RWPE2 (cell line): ENCODE measurements at regions not wholly inside any gene's neighbourhood (a gene's known extent, or its start where the extent isn't known, plus 50 kb on each side); places are given as distances from the start of the nearest gene placed in this dataset.

Experiments
- ATAC-seq: fragments of 200-7000 bp; cut with Tn5 transposase; 3 replicates; pipeline ENCODE4 v1.9.1; 2021; ENCODE audit warnings: low read depth
- DNase-seq: peaks from one replicate; pipeline ENCODE4 v3.0.0-alpha.2; 2020; ENCODE audit warnings: low spot score
- H3K27ac ChIP-seq: fragments of 450-650 bp; 2 replicates; pipeline ENCODE4 v1.5.1; 2017; ENCODE audit warnings: mild to moderate bottlenecking; ENCODE audit not compliant: poor library complexity, severe bottlenecking
- H3K27me3 ChIP-seq: fragments of 250-450 bp; sonication (Bioruptor Pico); 2 replicates; pipeline ENCODE4 v1.5.1; 2021; ENCODE audit warnings: mild to moderate bottlenecking, moderate library complexity; ENCODE audit not compliant: insufficient read depth, poor library complexity, severe bottlenecking
- H3K36me3 ChIP-seq: fragments of 250-450 bp; sonication (Bioruptor Pico); 2 replicates; pipeline ENCODE4 v1.5.1; 2020; ENCODE audit warnings: low read depth, mild to moderate bottlenecking, moderate library complexity
- H3K4me1 ChIP-seq: fragments of 250-450 bp; sonication (Bioruptor Pico); 2 replicates; pipeline ENCODE4 v1.5.1; 2021; ENCODE audit warnings: mild to moderate bottlenecking, moderate library complexity; ENCODE audit not compliant: insufficient read depth, poor library complexity, severe bottlenecking
- H3K4me3 ChIP-seq: fragments of 250-450 bp; sonication (Bioruptor Pico); 2 replicates; pipeline ENCODE4 v1.5.1; 2021; ENCODE audit warnings: mild to moderate bottlenecking, moderate library complexity; ENCODE audit not compliant: severe bottlenecking
- H3K9me3 ChIP-seq: fragments of 250-450 bp; sonication (Bioruptor Pico); 2 replicates; pipeline ENCODE4 v1.5.1; 2021; ENCODE audit warnings: mild to moderate bottlenecking, moderate library complexity; ENCODE audit not compliant: severe bottlenecking
- TF ChIP-seq, protein P1 (sequence below): fragments of 450-650 bp; IDR thresholded peaks from one replicate; pipeline ENCODE4 v1.5.1; 2017; ENCODE audit warnings: mild to moderate bottlenecking, moderate library complexity; ENCODE audit not compliant: poor library complexity, severe bottlenecking

DNA sequence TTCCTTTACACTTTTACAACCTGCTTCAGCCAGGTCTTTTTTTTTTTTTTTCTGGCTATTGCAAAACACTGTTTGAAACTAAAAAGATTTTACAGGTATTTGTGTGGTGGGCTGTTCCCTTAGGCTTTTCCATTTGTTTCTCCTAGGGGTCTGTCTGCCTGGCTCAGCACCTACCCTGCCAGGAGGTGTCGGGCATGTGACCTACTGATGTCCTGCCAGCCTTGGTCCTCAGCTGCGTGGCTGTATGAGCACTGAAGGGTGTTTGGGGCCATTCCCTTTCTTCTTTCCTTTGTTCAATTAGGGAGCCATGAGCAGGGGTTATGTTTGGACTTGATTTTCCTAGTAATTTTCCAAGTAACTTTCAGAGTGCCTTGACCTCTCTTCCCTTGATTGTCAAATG lies 269.2 kb upstream of the SALL1 start:
- ATAC-seq (no peak), DNase-seq (no peak)
- H3K27ac ChIP-seq = no peak overlapping the region
- TF ChIP-seq, protein P1, sequence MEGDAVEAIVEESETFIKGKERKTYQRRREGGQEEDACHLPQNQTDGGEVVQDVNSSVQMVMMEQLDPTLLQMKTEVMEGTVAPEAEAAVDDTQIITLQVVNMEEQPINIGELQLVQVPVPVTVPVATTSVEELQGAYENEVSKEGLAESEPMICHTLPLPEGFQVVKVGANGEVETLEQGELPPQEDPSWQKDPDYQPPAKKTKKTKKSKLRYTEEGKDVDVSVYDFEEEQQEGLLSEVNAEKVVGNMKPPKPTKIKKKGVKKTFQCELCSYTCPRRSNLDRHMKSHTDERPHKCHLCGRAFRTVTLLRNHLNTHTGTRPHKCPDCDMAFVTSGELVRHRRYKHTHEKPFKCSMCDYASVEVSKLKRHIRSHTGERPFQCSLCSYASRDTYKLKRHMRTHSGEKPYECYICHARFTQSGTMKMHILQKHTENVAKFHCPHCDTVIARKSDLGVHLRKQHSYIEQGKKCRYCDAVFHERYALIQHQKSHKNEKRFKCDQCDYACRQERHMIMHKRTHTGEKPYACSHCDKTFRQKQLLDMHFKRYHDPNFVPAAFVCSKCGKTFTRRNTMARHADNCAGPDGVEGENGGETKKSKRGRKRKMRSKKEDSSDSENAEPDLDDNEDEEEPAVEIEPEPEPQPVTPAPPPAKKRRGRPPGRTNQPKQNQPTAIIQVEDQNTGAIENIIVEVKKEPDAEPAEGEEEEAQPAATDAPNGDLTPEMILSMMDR = no peak
- H3K9me3 ChIP-seq = no peaks in the 10 kb centered on the region
- no peak overlapping the region for H3K4me3 ChIP-seq
- H3K36me3 ChIP-seq = no peaks in the 10 kb centered on the region
- H3K27me3 ChIP-seq = no peaks in the 10 kb centered on the region
- H3K4me1 ChIP-seq = no peaks in the 10 kb centered on the region

DNA sequence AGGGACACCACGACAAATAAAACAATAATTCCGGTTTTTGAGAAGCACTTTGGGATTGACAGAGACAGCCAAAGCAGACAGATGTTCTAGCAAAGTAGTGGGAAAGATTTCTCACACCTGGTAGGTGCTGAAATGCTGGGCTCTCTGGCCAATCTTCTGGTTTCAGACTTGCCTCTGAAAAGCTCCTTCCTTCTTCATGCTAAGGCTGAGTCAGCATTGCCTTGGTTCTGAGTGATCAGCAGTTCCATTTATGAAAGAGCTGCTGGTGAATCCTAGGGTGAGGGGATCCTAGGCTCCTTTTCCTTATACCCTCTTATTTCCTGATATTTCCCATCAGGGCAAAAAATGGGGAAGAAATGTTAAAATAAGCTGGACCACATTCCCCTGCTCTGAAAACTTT lies 268.7 kb upstream of the SALL1 start:
- Histone ChIP-seq H3K9me3 (no peaks in the 10 kb centered on the region), H3K27ac (no peak overlapping the region), H3K4me1 (no peaks in the 10 kb centered on the region), H3K4me3 (no peak overlapping the region), H3K27me3 (no peaks in the 10 kb centered on the region), H3K36me3 (no peaks in the 10 kb centered on the region)
- DNase-seq (no peak), ATAC-seq (no peak)
- TF ChIP-seq, protein P1 = no peak

DNA sequence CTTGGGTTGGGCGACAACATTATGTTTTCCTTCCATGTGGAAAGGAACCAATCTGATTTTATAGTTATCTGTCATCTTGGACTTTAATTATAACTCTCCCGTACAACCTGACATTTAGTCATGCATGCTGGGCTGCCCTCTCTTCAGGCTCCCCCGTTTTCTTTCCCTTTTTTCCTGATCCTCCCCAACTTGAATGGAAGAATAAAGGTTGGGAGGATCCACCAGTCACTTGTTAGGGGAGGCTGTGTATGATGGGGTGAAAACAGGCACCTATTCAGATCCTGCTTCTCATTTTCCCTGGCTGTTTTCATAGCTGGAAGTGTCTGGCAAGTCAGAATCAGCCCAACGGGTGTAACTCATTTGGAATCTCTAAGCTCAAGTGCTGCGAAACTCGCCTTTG lies 267.2 kb upstream of the SALL1 start:
- ATAC-seq (no peak), DNase-seq (no peak)
- H3K36me3 ChIP-seq = no peaks in the 10 kb centered on the region
- H3K4me3 ChIP-seq = no peak overlapping the region
- TF ChIP-seq, protein P1 = no peak
- no peaks in the 10 kb centered on the region for H3K4me1 ChIP-seq
- no peak overlapping the region for H3K27ac ChIP-seq
- H3K27me3 ChIP-seq = no peaks in the 10 kb centered on the region
- no peaks in the 10 kb centered on the region for H3K9me3 ChIP-seq

DNA sequence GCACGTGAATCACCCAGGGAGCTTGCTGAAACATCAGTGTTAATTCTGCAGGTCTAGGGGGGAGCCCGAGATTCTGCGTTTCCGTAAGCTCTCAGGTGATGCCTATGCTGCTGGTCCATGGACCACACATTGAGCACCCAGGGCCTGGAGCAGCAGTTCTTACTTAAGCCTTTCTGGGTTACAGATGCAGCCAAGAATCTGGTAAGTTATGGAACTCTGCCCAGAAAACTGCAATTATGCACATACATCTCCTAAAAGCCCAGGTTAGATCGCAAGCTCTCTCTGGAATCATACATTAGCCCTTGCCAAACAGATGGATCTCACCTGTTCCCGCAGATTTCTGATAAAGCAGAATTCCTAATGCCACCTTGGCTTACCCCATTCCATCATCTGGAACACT lies 265.9 kb upstream of the SALL1 start:
- Histone ChIP-seq H3K4me1 (no peaks in the 10 kb centered on the region), H3K9me3 (no peaks in the 10 kb centered on the region), H3K27me3 (no peaks in the 10 kb centered on the region), H3K36me3 (no peaks in the 10 kb centered on the region), H3K27ac (no peak overlapping the region), H3K4me3 (no peak overlapping the region)
- TF ChIP-seq, protein P1 = no peak
- no peak for ATAC-seq
- no peak for DNase-seq

DNA sequence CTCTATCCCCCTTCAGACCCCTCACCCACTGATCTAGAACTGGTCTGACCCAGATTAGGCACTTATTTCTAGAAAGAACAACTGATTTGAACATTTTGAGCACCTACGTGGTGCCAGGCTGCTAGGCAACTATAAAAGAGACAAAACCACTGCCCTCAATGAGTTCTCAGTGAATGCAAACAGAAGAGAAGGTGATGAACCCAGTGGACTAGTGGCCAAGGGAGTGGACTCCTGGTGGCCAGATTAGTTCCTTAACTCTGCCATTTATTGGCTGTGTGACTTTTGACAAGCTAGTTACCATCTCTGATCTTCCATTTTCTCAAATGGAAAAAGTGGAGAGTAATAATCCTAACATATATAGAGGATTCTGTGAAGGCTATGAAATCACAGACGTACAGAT lies 259.1 kb upstream of the SALL1 start:
- H3K9me3 ChIP-seq = no peaks in the 10 kb centered on the region
- ATAC-seq (no peak), DNase-seq (no peak)
- no peaks in the 10 kb centered on the region for H3K36me3 ChIP-seq
- H3K4me3 ChIP-seq = no peak overlapping the region
- H3K27ac ChIP-seq = peak overlapping the region; percentile 84
- H3K27me3 ChIP-seq = no peaks in the 10 kb centered on the region
- peaks cover 25% of the 10 kb centered on the region for H3K4me1 ChIP-seq
- TF ChIP-seq, protein P1 = no peak
